GM12878 (cell line): ENCODE measurements at regions not wholly inside any gene's neighbourhood (a gene's known extent, or its start where the extent isn't known, plus 50 kb on each side); places are given as distances from the start of the nearest gene placed in this dataset.

Experiments used
- ATAC-seq: fragments of 200-7000 bp; cut with Tn5 transposase; 3 replicates; pipeline ENCODE4 v1.9.1; 2020; ENCODE audit warnings: mild to moderate bottlenecking, moderate library complexity
- BruUV-seq: library from RNA; stranded (reverse); fragments of 400-500 nt; replicated peaks from 2 replicates; lab custom pipeline; 2021; lab: Mats Ljungman, UMichigan
- CTCF ChIA-PET: fragments of 300-600 bp; sonication (Branson Sonifier 250); formaldehyde crosslinking; extraction: SDS; loops from one replicate; lab custom pipeline; 2021; ENCODE audit warnings: inconsistent platforms; lab: Yijun Ruan, JAX
- POLR2A ChIA-PET: fragments of 350-600 bp; formaldehyde crosslinking; extraction: SDS; loops from one replicate; lab custom pipeline; 2021; ENCODE audit warnings: inconsistent platforms; lab: Charles Lee
- RAD21 ChIA-PET: fragments of 300-600 bp; sonication (Branson Sonifier 250); formaldehyde crosslinking; loops from one replicate; lab custom pipeline; 2023; ENCODE audit warnings: antibody characterized with exemption; ENCODE audit not compliant: unreplicated experiment; lab: Charles Lee
- SMC1A ChIA-PET: fragments of 300-600 bp; sonication (Branson Sonifier 250); formaldehyde crosslinking; loops from one replicate; lab custom pipeline; 2023; ENCODE audit not compliant: unreplicated experiment, uncharacterized antibody; lab: Charles Lee
- DNase-seq: peaks from one replicate; pipeline ENCODE4 v3.0.0-alpha.2; 2011; ENCODE audit warnings: low read depth, low spot score
- FAIRE-seq: peaks from 3 replicates; lab custom pipeline; 2011; peaks lifted over from hg19 to GRCh38; lab: Jason Lieb, UNC
- H2AFZ ChIP-seq: 2 replicates; pipeline ENCODE4 v1.6.0; 2011; ENCODE audit warnings: low read depth, low read length, control low read depth; ENCODE audit not compliant: control insufficient read depth
- H3K27ac ChIP-seq: 2 replicates; pipeline ENCODE4 v1.5.1; 2011; ENCODE audit warnings: control low read depth; ENCODE audit not compliant: control insufficient read depth, insufficient read depth
- H3K27me3 ChIP-seq, 2 experiments: replicated peaks in 1 of 2; 2 replicates each; pipeline versions ENCODE4 v1.6.0 to v1.6.1; 2011; ENCODE audit warnings: low read length in 1 of 2; ENCODE audit not compliant: control insufficient read depth in 2 of 2, insufficient read depth in 2 of 2
- H3K36me3 ChIP-seq, 2 experiments: 2 replicates each; pipeline ENCODE4 v1.5.1; 2011; ENCODE audit warnings: low read length in 1 of 2; ENCODE audit not compliant: control insufficient read depth in 2 of 2, insufficient read depth in 2 of 2
- H3K4me1 ChIP-seq: 2 replicates; pipeline ENCODE4 v1.6.1; 2011; ENCODE audit warnings: mild to moderate bottlenecking, low read length, moderate library complexity, mixed read lengths; ENCODE audit not compliant: control insufficient read depth, insufficient read depth
- H3K4me2 ChIP-seq: 2 replicates; pipeline ENCODE4 v1.6.0; 2011; ENCODE audit warnings: control low read depth; ENCODE audit not compliant: control insufficient read depth, insufficient read depth
- H3K4me3 ChIP-seq: fragments of 200-600 bp; sonication (generic); 2 replicates; pipeline ENCODE4 v1.5.1; 2016
- H3K79me2 ChIP-seq: 2 replicates; pipeline ENCODE4 v1.6.0; 2011; ENCODE audit warnings: low read length; ENCODE audit not compliant: control insufficient read depth, insufficient read depth
- H3K9ac ChIP-seq: 2 replicates; pipeline ENCODE4 v1.8.0; 2011; ENCODE audit warnings: low read length, control low read depth, mixed read lengths; ENCODE audit not compliant: control insufficient read depth, insufficient read depth
- H3K9me3 ChIP-seq: replicated peaks from 3 replicates; pipeline ENCODE4 v1.5.1; 2011; ENCODE audit warnings: mild to moderate bottlenecking, low read length; ENCODE audit not compliant: control insufficient read depth, insufficient read depth
- H4K20me1 ChIP-seq: 2 replicates; pipeline ENCODE4 v1.6.0; 2011; ENCODE audit not compliant: control insufficient read depth, insufficient read depth
- BACH1 ChIP-seq: fragments of 450-650 bp; IDR thresholded peaks from 2 replicates; pipeline ENCODE4 v1.6.1; 2017; ENCODE audit warnings: mild to moderate bottlenecking, borderline replicate concordance
- BCL3 ChIP-seq: IDR thresholded peaks from 2 replicates; pipeline ENCODE4 v1.6.1; 2011; ENCODE audit warnings: borderline replicate concordance, low read depth, mild to moderate bottlenecking, moderate library complexity, low read length; ENCODE audit not compliant: insufficient read depth, poor library complexity, severe bottlenecking
- CBFB ChIP-seq: IDR thresholded peaks from 2 replicates; pipeline ENCODE4 v1.6.1; 2016; ENCODE audit warnings: antibody characterized with exemption, low read depth
- FOS ChIP-seq: IDR thresholded peaks from 3 replicates; pipeline ENCODE4 v1.6.1; 2011; ENCODE audit warnings: borderline replicate concordance; ENCODE audit not compliant: insufficient read length; ENCODE audit errors: extremely low read depth
- IRF4 ChIP-seq: IDR thresholded peaks from 2 replicates; pipeline ENCODE4 v1.6.1; 2011; ENCODE audit warnings: low read depth, low read length
- KAT2A ChIP-seq: conservative IDR thresholded peaks from 2 replicates; pipeline ENCODE4 v1.6.1; 2011; ENCODE audit warnings: low read depth, low read length; ENCODE audit not compliant: control insufficient read depth
- MYB ChIP-seq: fragments of 150-350 bp; IDR thresholded peaks from 2 replicates; pipeline ENCODE4 v1.6.1; 2014; ENCODE audit warnings: mild to moderate bottlenecking, low read depth, low read length, borderline replicate concordance
- NBN ChIP-seq: fragments of 450-650 bp; IDR thresholded peaks from 2 replicates; pipeline ENCODE4 v1.6.1; 2016
- NKRF ChIP-seq: fragments of 450-650 bp; conservative IDR thresholded peaks from 2 replicates; pipeline ENCODE4 v1.6.1; 2017; ENCODE audit warnings: mild to moderate bottlenecking, moderate library complexity
- TAF1 ChIP-seq: IDR thresholded peaks from 2 replicates; pipeline ENCODE4 v1.6.1; 2011; ENCODE audit warnings: mild to moderate bottlenecking, low read depth, low read length, borderline replicate concordance
- TBL1XR1 ChIP-seq: IDR thresholded peaks from 2 replicates; pipeline ENCODE4 v1.6.1; 2012; ENCODE audit warnings: low read depth, low read length, improper control_type of control experiment
- ZNF687 ChIP-seq: fragments of 450-650 bp; IDR thresholded peaks from 2 replicates; pipeline ENCODE4 v1.6.1; 2017; ENCODE audit warnings: mild to moderate bottlenecking, moderate library complexity
- in situ Hi-C: fragments of 300-500 bp; cut with MboI; formaldehyde crosslinking; loops from 9 replicates; pipeline ENCODE4 v1.14.3; 2018; ENCODE audit warnings: mixed read lengths
- intact Hi-C: fragments of 100-400 bp; cut with micrococcal nuclease; formaldehyde crosslinking; loops from one replicate; pipeline ENCODE4 v1.14.2; 2022; ENCODE audit not compliant: unreplicated experiment
- TF ChIP-seq, protein P1 (sequence below): IDR thresholded peaks from 2 replicates; pipeline ENCODE4 v1.6.1; 2012; ENCODE audit warnings: low read depth, low read length, improper control_type of control experiment
- TF ChIP-seq, protein P2 (sequence below): fragments of 450-650 bp; IDR thresholded peaks from 2 replicates; pipeline ENCODE4 v1.6.1; 2017; ENCODE audit warnings: mild to moderate bottlenecking

DNA sequence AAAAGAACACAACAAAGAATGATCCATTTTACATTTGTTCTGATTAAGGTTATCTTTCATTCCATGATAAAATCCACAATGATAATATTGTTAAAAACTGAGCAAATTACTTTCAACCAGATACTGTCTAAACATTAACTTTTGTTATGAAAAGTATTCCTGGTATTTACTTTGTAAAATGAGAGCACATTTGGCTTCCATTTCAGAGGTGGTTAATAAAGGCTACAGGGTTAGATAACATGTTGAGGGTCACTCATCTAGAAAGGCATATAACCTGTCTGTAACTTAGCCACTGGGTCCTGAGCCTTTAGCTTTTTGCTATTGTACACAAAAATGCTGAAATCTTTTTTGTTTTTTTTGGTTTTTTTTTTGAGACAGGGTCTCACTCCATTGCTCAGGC, 99.3 kb downstream of the ANXA2R start:
- Histone ChIP-seq H3K4me2 (no peak overlapping the region), H3K9ac (no peak overlapping the region), H4K20me1 (no peaks in the 10 kb centered on the region), H2AFZ (no peak overlapping the region), H3K79me2 (no peaks in the 10 kb centered on the region), H3K4me1 (no peaks in the 10 kb centered on the region), H3K9me3 (no peaks in the 10 kb centered on the region), H3K36me3 (no peaks in the 10 kb centered on the region), H3K4me3 (no peak overlapping the region), H3K27ac (no peak overlapping the region), H3K27me3 (no peaks in the 10 kb centered on the region; a peak in 1 of 4 replicates)
- SMC1A ChIA-PET = interaction anchor here (0.6 kb wide), 1 partner anchor 28 kb away, joined by 4 read pairs; no protein-coding TSS in a partner anchor
- POLR2A ChIA-PET = interaction anchor here (0.7 kb wide), 1 partner anchor 1519 kb away, joined by 3 read pairs; no protein-coding TSS in a partner anchor
- intact Hi-C loops = no loop called here
- in situ Hi-C loops = no loop called here
- RAD21 ChIA-PET = no interaction called here
- ATAC-seq (no peak), FAIRE-seq (no peak), DNase-seq (no peak)
- no TSS peak for BruUV-seq
- CTCF ChIA-PET = interaction anchor here (0.6 to 1.3 kb wide), 2 partner anchors 32 to 48 kb away, joined by 3 to 4 read pairs; no protein-coding TSS in a partner anchor
- no peak for TF ChIP-seq ZNF687
- TF ChIP-seq BACH1 = no peak
- no peak for TF ChIP-seq TAF1
- TF ChIP-seq, protein P1, sequence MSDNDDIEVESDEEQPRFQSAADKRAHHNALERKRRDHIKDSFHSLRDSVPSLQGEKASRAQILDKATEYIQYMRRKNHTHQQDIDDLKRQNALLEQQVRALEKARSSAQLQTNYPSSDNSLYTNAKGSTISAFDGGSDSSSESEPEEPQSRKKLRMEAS = no peak
- TF ChIP-seq NKRF = no peak
- TF ChIP-seq, protein P2, sequence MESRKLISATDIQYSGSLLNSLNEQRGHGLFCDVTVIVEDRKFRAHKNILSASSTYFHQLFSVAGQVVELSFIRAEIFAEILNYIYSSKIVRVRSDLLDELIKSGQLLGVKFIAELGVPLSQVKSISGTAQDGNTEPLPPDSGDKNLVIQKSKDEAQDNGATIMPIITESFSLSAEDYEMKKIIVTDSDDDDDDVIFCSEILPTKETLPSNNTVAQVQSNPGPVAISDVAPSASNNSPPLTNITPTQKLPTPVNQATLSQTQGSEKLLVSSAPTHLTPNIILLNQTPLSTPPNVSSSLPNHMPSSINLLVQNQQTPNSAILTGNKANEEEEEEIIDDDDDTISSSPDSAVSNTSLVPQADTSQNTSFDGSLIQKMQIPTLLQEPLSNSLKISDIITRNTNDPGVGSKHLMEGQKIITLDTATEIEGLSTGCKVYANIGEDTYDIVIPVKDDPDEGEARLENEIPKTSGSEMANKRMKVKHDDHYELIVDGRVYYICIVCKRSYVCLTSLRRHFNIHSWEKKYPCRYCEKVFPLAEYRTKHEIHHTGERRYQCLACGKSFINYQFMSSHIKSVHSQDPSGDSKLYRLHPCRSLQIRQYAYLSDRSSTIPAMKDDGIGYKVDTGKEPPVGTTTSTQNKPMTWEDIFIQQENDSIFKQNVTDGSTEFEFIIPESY = no peak
- no peak for TF ChIP-seq FOS
- TF ChIP-seq IRF4 = no peak
- no peak for TF ChIP-seq NBN
- TF ChIP-seq TBL1XR1 = no peak
- TF ChIP-seq KAT2A = no peak
- TF ChIP-seq MYB = no peak
- TF ChIP-seq BCL3 = no peak
- TF ChIP-seq CBFB = no peak
